ENCODE measurements at regions not wholly inside any gene's neighbourhood (a gene's known extent, or its start where the extent isn't known, plus 50 kb on each side); places are given as distances from the start of the nearest gene placed in this dataset.

GRCh38 chr20:53878262-53879047, 191.9 kb downstream of the BCAS1 start:
- Mint-ChIP-seq H3K36me3 (ENCODE audit: low read depth) (no peaks in the 10 kb centered on the region), H3K27me3 (no peaks in the 10 kb centered on the region), H3K9me3 (peaks cover 3% of the 10 kb centered on the region), H3K4me3 (no peak overlapping the region), H3K4me1 (ENCODE audit: low read depth) (peaks cover 42% of the 10 kb centered on the region), H3K27ac (no peak overlapping the region)
- no peak for DNase-seq

GRCh38 chr20:53876956-53877355, 193.4 kb downstream of the BCAS1 start:
- Mint-ChIP-seq H3K27ac (no peak overlapping the region), H3K4me1 (ENCODE audit: low read depth) (peaks cover 44% of the 10 kb centered on the region), H3K27me3 (no peaks in the 10 kb centered on the region), H3K4me3 (no peak overlapping the region), H3K9me3 (no peaks in the 10 kb centered on the region), H3K36me3 (ENCODE audit: low read depth) (no peaks in the 10 kb centered on the region)
- DNase-seq = no peak

GRCh38 chr20:53876470-53876869, 193.9 kb downstream of the BCAS1 start:
- DNase-seq = no peak
- Mint-ChIP-seq H3K4me3 (no peak overlapping the region), H3K27ac (no peak overlapping the region), H3K9me3 (no peaks in the 10 kb centered on the region), H3K4me1 (ENCODE audit: low read depth) (peaks cover 46% of the 10 kb centered on the region), H3K27me3 (no peaks in the 10 kb centered on the region), H3K36me3 (ENCODE audit: low read depth) (no peaks in the 10 kb centered on the region)

- H3K4me3 Mint-ChIP-seq = peak overlapping the region; percentile 68
- H3K36me3 Mint-ChIP-seq (ENCODE audit: low read depth) = no peaks in the 10 kb centered on the region
- H3K27me3 Mint-ChIP-seq = no peaks in the 10 kb centered on the region
- peaks cover 47% of the 10 kb centered on the region for H3K4me1 Mint-ChIP-seq (ENCODE audit: low read depth)
- no peak for DNase-seq
- H3K9me3 Mint-ChIP-seq = no peaks in the 10 kb centered on the region
- H3K27ac Mint-ChIP-seq = peak overlapping the region; percentile 86
Observed at GRCh38 chr20:53875452-53875851, 194.9 kb downstream of the BCAS1 start.

GRCh38 chr20:53874706-53875105, 195.7 kb downstream of the BCAS1 start:
- H3K27ac Mint-ChIP-seq = peak overlapping the region; percentile 41
- peaks cover 47% of the 10 kb centered on the region for H3K4me1 Mint-ChIP-seq (ENCODE audit: low read depth)
- no peak for DNase-seq
- H3K4me3 Mint-ChIP-seq = peak overlapping the region; percentile 68
- H3K27me3 Mint-ChIP-seq = no peaks in the 10 kb centered on the region
- no peaks in the 10 kb centered on the region for H3K36me3 Mint-ChIP-seq (ENCODE audit: low read depth)
- no peaks in the 10 kb centered on the region for H3K9me3 Mint-ChIP-seq

GRCh38 chr20:53874104-53874503, 196.3 kb downstream of the BCAS1 start:
- H3K36me3 Mint-ChIP-seq (ENCODE audit: low read depth) = no peaks in the 10 kb centered on the region

GRCh38 chr20:53873230-53873604, 197.2 kb downstream of the BCAS1 start:
- DNase-seq = no peak
- H3K36me3 Mint-ChIP-seq (ENCODE audit: low read depth) = no peaks in the 10 kb centered on the region
- no peaks in the 10 kb centered on the region for H3K9me3 Mint-ChIP-seq
- no peaks in the 10 kb centered on the region for H3K27me3 Mint-ChIP-seq
- peaks cover 44% of the 10 kb centered on the region for H3K4me1 Mint-ChIP-seq (ENCODE audit: low read depth)
- peak overlapping the region; percentile 73 for H3K4me3 Mint-ChIP-seq
- H3K27ac Mint-ChIP-seq = peak overlapping the region; percentile 85

More at GRCh38 chr20:53874104-53874503, 196.3 kb downstream of the BCAS1 start:
- Mint-ChIP-seq H3K27ac (no peak overlapping the region), H3K9me3 (no peaks in the 10 kb centered on the region), H3K4me1 (ENCODE audit: low read depth) (peaks cover 49% of the 10 kb centered on the region), H3K27me3 (no peaks in the 10 kb centered on the region), H3K4me3 (no peak overlapping the region)
- DNase-seq = no peak

GRCh38 chr20:53872561-53873229, 197.7 kb downstream of the BCAS1 start:
- Mint-ChIP-seq H3K36me3 (ENCODE audit: low read depth) (no peaks in the 10 kb centered on the region), H3K27ac (peak overlapping the region; percentile 85), H3K4me3 (peak overlapping the region; percentile 73), H3K4me1 (ENCODE audit: low read depth) (peaks cover 49% of the 10 kb centered on the region), H3K27me3 (no peaks in the 10 kb centered on the region), H3K9me3 (no peaks in the 10 kb centered on the region)
- DNase-seq = no peak

- Mint-ChIP-seq H3K27me3 (no peaks in the 10 kb centered on the region), H3K27ac (peak overlapping the region; percentile 85), H3K9me3 (no peaks in the 10 kb centered on the region), H3K36me3 (ENCODE audit: low read depth) (no peaks in the 10 kb centered on the region), H3K4me3 (peak overlapping the region; percentile 73), H3K4me1 (ENCODE audit: low read depth) (peaks cover 55% of the 10 kb centered on the region)
- DNase-seq = no peak
Observed at GRCh38 chr20:53872081-53872541, 198.3 kb downstream of the BCAS1 start.

- Mint-ChIP-seq H3K27ac (peak overlapping the region; percentile 75), H3K9me3 (no peaks in the 10 kb centered on the region), H3K4me1 (ENCODE audit: low read depth) (peaks cover 60% of the 10 kb centered on the region), H3K27me3 (no peaks in the 10 kb centered on the region), H3K4me3 (no peak overlapping the region), H3K36me3 (ENCODE audit: low read depth) (no peaks in the 10 kb centered on the region)
- no peak for DNase-seq
Observed at GRCh38 chr20:53871541-53871940, 198.9 kb downstream of the BCAS1 start.

- H3K4me1 Mint-ChIP-seq (ENCODE audit: low read depth) = peaks cover 69% of the 10 kb centered on the region
- no peaks in the 10 kb centered on the region for H3K36me3 Mint-ChIP-seq (ENCODE audit: low read depth)
- no peaks in the 10 kb centered on the region for H3K27me3 Mint-ChIP-seq
- no peaks in the 10 kb centered on the region for H3K9me3 Mint-ChIP-seq
- peak overlapping the region; percentile 94 for H3K27ac Mint-ChIP-seq
- no peak overlapping the region for H3K4me3 Mint-ChIP-seq
- DNase-seq = no peak
Observed at GRCh38 chr20:53870426-53871315, 199.7 kb downstream of the BCAS1 start.

GRCh38 chr20:53869466-53870258, 200.7 kb downstream of the BCAS1 start:
- peak; percentile 71 for DNase-seq
- Mint-ChIP-seq H3K27me3 (no peaks in the 10 kb centered on the region), H3K27ac (peak overlapping the region; percentile 94), H3K4me1 (ENCODE audit: low read depth) (peaks cover 77% of the 10 kb centered on the region), H3K36me3 (ENCODE audit: low read depth) (no peaks in the 10 kb centered on the region), H3K9me3 (no peaks in the 10 kb centered on the region), H3K4me3 (peak overlapping the region; percentile 57)

GRCh38 chr20:53867741-53868351, 202.5 kb downstream of the BCAS1 start:
- Mint-ChIP-seq H3K9me3 (no peaks in the 10 kb centered on the region), H3K4me3 (peak overlapping the region; percentile 53), H3K27me3 (no peaks in the 10 kb centered on the region), H3K4me1 (ENCODE audit: low read depth) (peaks cover 77% of the 10 kb centered on the region), H3K36me3 (ENCODE audit: low read depth) (no peaks in the 10 kb centered on the region), H3K27ac (peak overlapping the region; percentile 73)
- DNase-seq = no peak

All from activated T-cell treated with anti-CD3 and anti-CD28 coated beads, Interleukin-2, amount 50 U/mL, for 24 hours (primary cell).